ENCODE measurements at regions not wholly inside any gene's neighbourhood (a gene's known extent, or its start where the extent isn't known, plus 50 kb on each side); places are given as distances from the start of the nearest gene placed in this dataset.
"Not testable (repeated sequence)": the region's sequence is repeated elsewhere in the genome, so short reads cannot be mapped to it uniquely, and the experiment has no call there.

GRCh38 chr13:59305896-59306295 lies 857.8 kb downstream of the DIAPH3 start:
- TF ChIP-seq, protein P1, sequence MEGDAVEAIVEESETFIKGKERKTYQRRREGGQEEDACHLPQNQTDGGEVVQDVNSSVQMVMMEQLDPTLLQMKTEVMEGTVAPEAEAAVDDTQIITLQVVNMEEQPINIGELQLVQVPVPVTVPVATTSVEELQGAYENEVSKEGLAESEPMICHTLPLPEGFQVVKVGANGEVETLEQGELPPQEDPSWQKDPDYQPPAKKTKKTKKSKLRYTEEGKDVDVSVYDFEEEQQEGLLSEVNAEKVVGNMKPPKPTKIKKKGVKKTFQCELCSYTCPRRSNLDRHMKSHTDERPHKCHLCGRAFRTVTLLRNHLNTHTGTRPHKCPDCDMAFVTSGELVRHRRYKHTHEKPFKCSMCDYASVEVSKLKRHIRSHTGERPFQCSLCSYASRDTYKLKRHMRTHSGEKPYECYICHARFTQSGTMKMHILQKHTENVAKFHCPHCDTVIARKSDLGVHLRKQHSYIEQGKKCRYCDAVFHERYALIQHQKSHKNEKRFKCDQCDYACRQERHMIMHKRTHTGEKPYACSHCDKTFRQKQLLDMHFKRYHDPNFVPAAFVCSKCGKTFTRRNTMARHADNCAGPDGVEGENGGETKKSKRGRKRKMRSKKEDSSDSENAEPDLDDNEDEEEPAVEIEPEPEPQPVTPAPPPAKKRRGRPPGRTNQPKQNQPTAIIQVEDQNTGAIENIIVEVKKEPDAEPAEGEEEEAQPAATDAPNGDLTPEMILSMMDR (IDR thresholded peaks at IDR 0.05; ENCODE audit: borderline replicate concordance, control extremely low read depth, extremely low read depth, insufficient read depth, missing control alignments): no peak
- DNase-seq (ENCODE audit: low spot score): no peak
- in situ Hi-C loops (cut with MboI; ENCODE audit: low sequenced_read_pairs, unreplicated experiment): loop anchor here (25.0 kb wide), 1 partner anchor 1669 kb away; the partner anchor contains the start of gene PCDH17

GRCh38 chr13:59312776-59313175 lies 851.0 kb downstream of the DIAPH3 start:
- no peak for DNase-seq (ENCODE audit: low spot score)
- TF ChIP-seq, protein P1 (IDR thresholded peaks at IDR 0.05; ENCODE audit: borderline replicate concordance, control extremely low read depth, extremely low read depth, insufficient read depth, missing control alignments): no peak
- in situ Hi-C loops (cut with MboI; ENCODE audit: low sequenced_read_pairs, unreplicated experiment): loop anchor here (25.0 kb wide), 1 partner anchor 1675 kb away; the partner anchor contains the start of gene PCDH17

DNA sequence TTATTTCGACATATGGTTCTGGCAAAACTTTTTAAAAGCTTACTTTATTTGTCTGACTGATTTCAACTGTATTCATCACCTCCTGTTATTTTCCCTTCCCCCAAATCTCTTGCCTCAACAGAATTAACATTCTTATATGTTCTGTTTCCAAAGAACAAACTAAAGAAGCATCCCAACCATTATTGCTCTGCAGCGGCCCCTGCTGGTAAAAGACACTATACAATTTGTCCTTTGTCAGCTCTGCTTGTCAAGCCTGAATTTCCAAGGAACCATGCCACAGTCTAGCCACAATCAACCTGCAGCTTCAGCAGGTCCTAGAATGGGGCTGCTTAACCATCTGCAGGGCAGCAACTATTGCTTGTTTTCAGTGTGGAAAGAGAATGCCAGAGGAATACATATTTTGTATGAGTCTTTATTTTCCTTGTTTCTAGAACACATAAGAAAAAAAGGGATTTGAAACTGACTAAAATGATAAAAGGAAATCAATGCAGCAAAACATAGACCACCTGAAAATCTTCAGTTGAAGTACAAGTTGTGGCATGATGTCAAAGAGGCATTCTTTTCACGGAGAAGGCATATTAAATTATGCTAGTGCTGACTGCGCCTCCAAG lies 845.3 kb downstream of the DIAPH3 start:
- DNase-seq (ENCODE audit: low spot score): peak; percentile 27
- TF ChIP-seq, protein P1 (IDR thresholded peaks at IDR 0.05; ENCODE audit: borderline replicate concordance, control extremely low read depth, extremely low read depth, insufficient read depth, missing control alignments): peak; percentile 70
- in situ Hi-C loops (cut with MboI; ENCODE audit: low sequenced_read_pairs, unreplicated experiment): loop anchor here (25.0 kb wide), 1 partner anchor 1681 kb away; the partner anchor contains the start of gene PCDH17

GRCh38 chr13:59319276-59319675 lies 844.5 kb downstream of the DIAPH3 start:
- TF ChIP-seq, protein P1 (IDR thresholded peaks at IDR 0.05; ENCODE audit: borderline replicate concordance, control extremely low read depth, extremely low read depth, insufficient read depth, missing control alignments): no peak
- in situ Hi-C loops (cut with MboI; ENCODE audit: low sequenced_read_pairs, unreplicated experiment): loop anchor here (25.0 kb wide), 1 partner anchor 1682 kb away; the partner anchor contains the start of gene PCDH17
- DNase-seq (ENCODE audit: low spot score): no peak

DNA sequence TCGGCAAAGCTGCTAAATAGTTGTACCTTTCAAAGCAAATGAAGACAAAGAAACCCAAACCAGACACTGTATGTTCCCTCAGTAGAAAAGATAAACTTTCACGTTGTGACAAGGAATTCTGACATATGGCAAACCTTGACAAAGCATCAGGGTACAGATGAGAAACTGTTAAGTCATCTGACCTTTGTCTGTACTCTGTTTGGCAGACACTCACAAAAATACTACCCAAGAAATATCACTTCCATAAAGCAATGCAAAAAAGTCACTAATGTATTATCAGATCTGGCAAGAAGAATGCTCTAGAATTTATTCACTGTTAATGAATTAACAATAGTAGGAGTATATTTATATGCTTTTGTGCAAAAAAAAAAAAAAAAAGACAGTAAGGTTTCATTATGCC lies 843.7 kb downstream of the DIAPH3 start:
- in situ Hi-C loops (cut with MboI; ENCODE audit: low sequenced_read_pairs, unreplicated experiment): loop anchor here (25.0 kb wide), 1 partner anchor 1683 kb away; the partner anchor contains the start of gene PCDH17
- no peak for DNase-seq (ENCODE audit: low spot score)
- TF ChIP-seq, protein P1 (IDR thresholded peaks at IDR 0.05; ENCODE audit: borderline replicate concordance, control extremely low read depth, extremely low read depth, insufficient read depth, missing control alignments): no peak

DNA sequence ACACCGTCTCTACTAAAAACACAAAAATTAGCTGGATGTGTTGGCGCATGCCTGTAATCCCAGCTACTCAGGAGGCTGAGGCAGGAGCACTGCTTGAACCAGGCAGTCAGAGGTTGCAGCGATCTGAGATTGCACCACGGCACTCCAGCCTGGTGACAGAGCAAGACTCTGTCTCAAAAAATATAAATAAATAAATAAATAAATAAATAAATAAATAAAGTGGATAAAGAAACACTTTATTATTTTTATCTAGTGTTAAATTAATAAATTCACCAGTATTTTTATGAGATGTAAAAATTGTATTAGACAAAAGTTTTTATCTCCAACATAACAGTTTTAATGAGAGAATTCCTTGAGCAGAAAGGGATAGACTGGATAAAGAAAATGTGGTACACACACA lies 839.3 kb downstream of the DIAPH3 start:
- in situ Hi-C loops (cut with MboI; ENCODE audit: low sequenced_read_pairs, unreplicated experiment): loop anchor here (25.0 kb wide), 1 partner anchor 1687 kb away; the partner anchor contains the start of gene PCDH17
- not testable (repeated sequence) for DNase-seq (ENCODE audit: low spot score)

DNA sequence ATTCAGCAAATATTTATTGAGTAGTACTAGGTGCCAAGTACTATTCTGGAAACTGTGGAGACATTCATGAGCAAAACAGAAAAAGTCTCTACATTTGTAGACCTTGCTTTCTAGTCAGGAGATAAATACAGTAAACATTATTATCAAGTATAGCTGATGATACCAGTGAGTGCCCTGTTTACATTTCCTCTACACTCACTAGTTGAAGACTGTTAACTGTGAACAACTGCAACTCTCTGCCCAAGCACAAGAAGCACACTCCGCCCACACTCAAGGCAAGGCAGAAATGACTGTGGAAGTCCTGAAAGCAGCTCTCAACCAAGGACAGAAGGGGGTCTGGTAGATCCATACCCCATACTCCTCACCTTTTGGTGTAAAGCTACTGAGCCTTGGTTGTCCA lies 837.0 kb downstream of the DIAPH3 start:
- in situ Hi-C loops (cut with MboI; ENCODE audit: low sequenced_read_pairs, unreplicated experiment): no loop called here
- no peak for DNase-seq (ENCODE audit: low spot score)
- TF ChIP-seq, protein P1 (IDR thresholded peaks at IDR 0.05; ENCODE audit: borderline replicate concordance, control extremely low read depth, extremely low read depth, insufficient read depth, missing control alignments): no peak
